HL-60/S4 (cell line): ENCODE measurements at regions not wholly inside any gene's neighbourhood (a gene's known extent, or its start where the extent isn't known, plus 50 kb on each side); places are given as distances from the start of the nearest gene placed in this dataset.

Experiments
- in situ Hi-C: fragments of 300-500 bp; cut with MboI; formaldehyde crosslinking; loops from 2 replicates; pipeline ENCODE4 v1.14.3; 2022; ENCODE audit warnings: low sequenced_read_pairs

DNA sequence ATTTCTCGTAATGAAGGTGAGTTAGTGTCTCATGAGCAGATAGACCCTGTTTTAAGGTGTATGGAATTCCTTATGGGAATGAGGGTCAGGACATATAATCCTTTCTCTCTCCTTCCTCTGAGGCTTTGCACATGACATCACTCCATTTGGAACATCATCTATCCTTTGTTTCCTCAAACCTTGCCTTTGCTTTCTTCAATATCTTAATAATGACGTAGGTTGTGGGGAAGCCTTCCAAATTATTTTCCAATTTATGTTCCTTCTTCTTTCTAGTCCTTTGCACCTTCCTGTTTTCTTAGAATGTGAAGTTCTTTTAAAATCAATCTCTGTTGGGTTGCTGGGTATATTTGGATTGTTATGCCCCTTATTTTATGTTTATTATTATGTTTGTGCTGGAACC is 502.9 kb upstream of the STXBP6 start:
- in situ Hi-C loops, result no loop called here

DNA sequence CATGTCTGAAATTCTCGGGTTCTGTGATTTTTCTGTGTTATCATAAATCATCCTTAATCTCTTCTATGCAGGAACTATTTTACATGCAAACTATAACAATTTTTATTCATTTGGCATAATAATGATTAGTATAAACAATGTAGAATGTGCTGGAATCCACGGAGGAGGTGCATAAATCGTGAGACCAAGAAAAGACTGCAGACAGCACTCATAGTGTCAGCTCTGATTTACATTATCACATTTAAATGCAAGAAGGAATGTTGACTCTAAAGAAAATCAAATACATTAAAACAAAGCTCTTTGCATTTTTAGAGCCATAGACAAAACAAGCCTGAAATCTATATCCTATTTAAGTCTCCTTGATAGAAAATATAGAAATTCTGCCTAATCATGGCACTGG is 501.7 kb upstream of the STXBP6 start:
- in situ Hi-C loops, result no loop called here

DNA sequence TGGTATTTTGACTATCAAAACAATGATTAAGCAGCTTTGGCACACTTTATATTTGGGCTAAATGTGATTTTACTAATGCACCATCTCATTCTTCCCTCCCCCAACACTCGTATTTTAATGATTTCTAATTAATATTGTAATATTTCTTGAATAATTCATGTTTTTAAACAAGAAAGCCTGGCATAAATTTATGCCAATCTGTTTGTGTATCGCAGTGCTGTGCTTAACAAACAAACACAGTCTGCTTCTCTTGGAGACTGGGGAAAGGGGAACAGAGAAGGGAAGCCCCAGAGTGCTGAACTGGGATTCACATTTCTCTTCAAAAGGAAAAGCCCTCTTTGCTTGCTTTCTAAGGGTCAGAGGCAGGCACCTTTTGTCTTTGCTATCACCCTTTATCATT is 496.9 kb upstream of the STXBP6 start:
- in situ Hi-C loops, result no loop called here

DNA sequence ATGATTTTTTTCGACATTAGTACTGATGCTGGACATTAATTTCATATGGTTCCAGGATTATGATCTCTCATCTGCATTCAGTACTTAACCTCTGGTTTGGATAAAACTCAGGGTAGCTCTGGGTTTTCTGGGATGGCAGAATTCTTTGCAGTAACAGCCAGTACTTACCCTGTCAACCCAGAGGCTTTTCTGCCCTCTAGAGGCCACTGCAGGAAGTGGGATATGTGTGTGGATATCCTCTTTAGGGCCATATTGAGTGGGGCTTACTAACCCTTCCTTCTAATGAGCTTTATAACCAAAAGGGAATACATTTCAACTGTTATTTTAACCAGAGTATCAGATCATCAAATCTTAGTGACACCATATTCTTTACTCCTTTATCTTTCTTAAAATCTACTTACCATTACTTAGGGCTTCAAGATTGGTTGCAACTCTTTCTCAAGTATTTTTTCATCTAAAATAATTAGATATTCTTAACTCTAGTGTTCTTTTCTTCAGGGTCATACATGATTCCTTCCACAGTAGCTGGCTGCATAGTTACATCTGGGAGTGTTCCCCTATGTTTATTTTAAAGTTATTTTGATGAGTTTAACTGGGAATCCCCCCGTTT is 488.0 kb upstream of the STXBP6 start:
- in situ Hi-C loops, result no loop called here

DNA sequence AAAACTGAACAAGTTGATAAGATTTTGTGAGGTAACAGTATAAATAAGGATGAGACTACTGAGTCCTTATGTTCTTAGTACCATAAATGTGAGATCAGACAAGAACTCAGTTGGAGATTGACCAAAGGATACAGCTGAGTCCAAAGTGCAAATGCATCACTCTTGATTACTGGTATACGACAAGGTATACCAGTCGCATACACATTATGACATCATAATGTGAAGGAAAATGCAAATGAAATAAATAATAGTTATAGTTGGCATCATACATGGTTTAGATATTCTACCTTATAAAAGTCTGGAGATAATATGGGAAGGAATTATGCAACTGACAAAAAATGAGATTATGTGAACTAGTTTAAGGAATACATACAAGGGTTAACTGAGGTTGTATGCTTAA is 476.3 kb upstream of the STXBP6 start:
- in situ Hi-C loops, result no loop called here

DNA sequence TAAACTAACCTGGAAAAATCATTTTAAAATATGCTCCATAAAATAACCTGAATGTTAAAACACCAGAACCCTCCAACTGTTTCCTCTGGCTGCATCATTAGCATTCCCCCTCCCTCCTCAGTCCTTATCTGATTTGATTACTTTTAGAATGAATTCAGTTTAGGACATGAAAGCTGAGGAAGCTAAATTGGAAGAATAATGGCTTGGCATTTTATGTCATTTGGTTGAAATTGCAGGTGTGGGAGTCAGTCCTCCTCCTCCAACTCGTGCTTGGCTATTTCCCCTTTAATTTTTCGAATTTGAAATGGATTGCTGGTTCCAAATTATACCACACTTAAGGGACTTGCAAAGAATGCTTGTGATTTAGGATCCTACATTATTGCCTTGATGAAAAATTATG is 473.0 kb upstream of the STXBP6 start:
- in situ Hi-C loops, result no loop called here

DNA sequence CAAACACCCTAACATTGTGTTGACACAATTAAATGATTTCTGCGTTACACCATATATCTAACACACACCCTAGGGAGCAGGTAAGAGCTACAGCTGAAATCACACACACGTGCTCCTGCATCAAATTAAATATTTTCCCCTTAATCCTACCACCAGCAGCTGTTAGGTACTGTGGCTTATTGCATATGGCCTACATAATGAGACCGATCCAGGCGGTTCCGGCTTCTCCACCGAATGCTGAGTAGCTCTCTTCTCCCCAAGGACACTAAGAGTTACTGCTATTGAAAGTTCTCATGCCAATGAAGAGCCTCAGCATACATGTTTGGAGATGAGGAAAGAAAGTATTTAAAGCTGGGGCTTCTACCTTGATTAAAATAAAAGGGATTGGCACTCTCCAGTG is 472.2 kb upstream of the STXBP6 start:
- in situ Hi-C loops, result no loop called here

DNA sequence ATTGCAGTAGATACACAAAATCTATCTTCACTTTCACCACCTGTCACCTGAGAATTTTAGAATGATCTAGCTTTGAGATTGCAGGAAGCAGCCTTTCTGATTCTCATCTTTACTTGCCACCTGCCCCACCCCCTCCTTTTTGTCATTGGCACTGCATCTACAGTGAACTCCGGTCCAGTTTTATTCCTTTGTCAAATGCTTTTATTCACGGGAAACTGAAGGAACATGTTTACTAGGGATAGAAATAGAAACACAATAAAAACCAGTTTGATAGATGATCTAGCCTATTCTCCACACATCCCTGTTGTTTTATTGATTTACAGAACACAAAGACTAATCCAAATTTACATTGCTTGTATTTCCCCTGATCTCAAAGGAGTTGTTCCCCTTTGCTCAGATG is 471.7 kb upstream of the STXBP6 start:
- in situ Hi-C loops, result no loop called here

DNA sequence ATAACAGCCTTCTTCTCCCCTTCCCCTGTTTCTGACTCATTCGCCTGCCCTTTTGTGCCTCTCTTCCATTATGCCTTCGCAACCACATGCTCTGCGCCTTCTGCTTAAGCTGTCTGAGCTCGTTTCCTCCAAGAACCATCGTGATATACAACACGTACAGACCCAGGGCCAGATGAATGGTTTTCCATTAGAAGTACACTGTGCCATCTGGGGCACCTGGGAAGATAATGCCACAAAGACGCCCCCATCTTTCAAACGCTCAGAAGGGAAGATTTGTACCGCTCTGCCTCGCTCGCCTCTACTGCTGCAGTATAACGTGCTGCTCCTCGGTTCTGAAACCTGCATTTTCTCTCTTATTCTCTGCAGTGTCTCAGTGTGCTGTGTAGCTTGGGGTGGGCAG is 470.9 kb upstream of the STXBP6 start:
- in situ Hi-C loops, result no loop called here

DNA sequence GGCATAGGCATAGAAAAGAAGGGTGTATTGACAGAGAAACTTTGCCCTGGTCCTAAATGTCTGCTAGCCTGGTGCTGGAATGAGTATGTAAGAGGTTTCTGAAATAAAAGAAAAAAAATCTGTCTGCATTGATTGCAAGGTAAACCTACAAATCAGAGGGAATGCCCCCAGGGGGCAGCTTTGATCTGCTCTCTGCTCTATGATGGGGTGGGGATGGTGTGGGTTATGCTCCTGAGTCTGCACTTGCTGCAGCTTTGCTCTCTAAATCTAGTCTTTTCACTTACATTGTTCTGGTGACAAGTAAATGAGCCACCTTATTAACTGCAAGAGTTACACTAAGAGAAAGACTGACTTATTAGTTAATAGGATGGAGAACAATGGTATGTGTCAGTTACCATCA is 468.4 kb upstream of the STXBP6 start:
- in situ Hi-C loops, result no loop called here

DNA sequence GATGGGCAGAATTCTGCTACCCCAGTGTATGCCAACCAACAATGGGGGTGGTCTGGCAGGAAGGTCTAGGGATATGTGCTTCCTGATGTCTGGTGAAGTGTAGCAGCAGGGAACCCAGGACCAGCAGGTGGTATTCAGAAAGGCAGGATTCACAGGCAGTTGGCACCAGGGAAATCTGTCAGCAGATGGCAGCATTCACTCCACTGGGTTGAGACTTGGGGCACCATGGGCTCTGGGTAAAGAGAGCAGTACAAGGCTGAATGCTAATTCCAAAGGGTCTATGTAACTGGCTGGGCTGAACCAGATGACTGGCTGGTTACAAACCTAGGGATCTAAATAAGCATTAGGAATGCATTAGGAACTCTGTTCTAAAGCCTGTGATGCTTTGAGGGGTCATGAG is 466.9 kb upstream of the STXBP6 start:
- in situ Hi-C loops, result no loop called here

DNA sequence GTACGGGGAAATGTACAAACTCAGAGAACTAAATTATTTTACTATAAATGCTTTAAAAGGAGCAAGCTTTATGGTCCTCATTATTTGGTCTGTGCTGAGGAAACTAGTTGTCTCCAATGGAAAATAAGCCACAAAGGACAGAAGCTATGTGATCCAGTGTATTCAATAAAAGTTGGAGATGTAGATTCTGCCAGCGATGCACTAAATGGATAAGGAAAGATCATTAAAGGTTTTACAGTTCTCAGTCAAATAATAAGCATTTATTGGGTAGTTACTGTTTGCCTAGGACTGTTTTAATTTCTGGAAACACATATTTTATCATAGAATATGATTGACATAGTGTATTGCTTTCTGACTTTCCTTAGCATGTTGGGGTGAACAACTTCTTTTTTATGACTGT is 458.9 kb upstream of the STXBP6 start:
- in situ Hi-C loops, result no loop called here

DNA sequence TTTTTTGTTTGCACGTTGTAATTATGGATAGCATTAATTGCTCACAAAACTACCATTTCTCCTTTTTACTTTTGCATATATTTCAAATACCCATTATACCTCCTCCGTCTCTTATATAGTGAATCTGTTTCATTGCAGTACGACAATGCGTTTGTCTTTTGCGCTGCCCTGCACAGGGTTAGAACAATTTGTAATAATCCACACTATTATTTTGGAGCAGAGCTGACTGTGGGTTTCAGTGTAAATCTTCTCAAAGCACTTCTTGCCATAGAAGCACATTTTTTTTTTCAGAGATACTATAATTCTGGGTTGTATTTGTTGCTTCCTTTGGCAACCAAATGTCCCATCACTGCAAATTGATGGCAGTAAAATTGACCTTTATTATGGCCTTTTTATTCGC is 451.8 kb upstream of the STXBP6 start:
- in situ Hi-C loops, result no loop called here

DNA sequence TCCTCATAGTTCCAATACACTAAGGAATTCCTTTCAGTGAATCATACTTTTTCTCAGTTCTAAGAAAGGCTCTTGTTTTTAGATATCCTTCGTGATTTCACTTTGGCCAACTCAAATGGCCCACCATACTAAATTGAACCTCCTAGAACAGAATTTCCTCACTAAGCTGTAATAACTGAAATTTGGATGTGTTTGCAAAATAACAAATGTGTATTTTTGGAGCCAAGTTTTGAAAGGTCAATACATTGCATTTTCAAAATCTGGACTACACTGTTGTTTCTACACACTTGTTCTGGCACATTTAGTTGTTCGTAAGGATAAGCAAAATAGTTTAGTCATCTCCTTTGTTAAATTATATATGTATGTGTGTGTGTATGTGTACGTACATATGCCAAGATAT is 439.0 kb upstream of the STXBP6 start:
- in situ Hi-C loops, result no loop called here

DNA sequence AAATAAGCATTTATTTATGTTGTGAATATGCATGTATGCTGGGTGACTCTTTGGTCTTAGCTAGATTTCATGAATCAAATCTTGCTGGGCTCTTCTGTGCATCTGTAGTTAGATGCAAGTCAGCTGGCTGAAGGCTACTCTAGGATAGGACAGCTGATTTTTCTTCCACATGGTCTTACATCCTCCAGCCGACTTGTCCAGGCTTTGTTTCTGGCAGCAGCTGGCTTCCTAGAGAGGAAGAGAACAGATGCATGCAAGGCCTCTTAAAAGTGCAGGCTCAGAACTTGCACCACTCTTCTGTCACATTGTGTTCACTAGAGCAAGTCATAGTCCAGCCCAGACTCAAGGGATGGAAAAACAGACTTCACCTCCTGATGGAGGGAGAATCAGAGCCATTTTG is 435.4 kb upstream of the STXBP6 start:
- in situ Hi-C loops, result no loop called here

DNA sequence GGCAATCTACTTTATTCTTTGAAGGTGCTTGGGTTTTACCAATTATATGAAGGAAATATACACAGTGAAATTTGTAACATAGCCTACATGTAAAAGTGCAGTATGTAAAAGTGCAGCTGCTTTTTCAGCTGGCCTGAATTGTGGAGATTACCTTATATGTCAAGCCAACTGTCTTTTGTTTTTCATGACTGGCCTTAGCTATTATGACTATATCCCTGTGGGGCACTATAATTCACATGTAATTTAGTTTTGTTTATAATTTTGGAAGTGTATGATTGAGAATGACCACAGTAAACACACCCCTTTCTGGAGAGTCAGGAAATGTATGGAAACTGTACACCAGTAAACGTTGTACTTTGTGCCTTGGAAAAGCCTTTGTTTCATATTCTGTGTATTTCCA is 435.0 kb upstream of the STXBP6 start:
- in situ Hi-C loops, result no loop called here

DNA sequence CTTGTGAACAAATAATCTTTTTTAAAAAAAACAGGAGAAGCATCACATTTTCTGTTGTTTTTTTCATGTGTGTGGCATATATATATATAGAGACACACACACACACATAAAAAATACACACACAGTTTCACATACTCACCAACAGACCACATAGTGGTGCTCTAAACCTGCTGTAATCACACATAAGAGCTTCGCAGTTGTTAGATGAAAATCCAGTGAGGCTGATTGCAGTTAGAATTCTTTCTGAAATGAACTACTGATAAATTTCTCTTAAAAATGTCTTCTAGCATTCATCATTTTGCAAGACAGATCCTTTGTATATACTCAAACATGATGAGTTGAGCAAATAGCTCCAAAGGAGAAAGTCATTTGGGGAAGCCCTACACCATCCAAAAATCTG is 434.3 kb upstream of the STXBP6 start:
- in situ Hi-C loops, result no loop called here

DNA sequence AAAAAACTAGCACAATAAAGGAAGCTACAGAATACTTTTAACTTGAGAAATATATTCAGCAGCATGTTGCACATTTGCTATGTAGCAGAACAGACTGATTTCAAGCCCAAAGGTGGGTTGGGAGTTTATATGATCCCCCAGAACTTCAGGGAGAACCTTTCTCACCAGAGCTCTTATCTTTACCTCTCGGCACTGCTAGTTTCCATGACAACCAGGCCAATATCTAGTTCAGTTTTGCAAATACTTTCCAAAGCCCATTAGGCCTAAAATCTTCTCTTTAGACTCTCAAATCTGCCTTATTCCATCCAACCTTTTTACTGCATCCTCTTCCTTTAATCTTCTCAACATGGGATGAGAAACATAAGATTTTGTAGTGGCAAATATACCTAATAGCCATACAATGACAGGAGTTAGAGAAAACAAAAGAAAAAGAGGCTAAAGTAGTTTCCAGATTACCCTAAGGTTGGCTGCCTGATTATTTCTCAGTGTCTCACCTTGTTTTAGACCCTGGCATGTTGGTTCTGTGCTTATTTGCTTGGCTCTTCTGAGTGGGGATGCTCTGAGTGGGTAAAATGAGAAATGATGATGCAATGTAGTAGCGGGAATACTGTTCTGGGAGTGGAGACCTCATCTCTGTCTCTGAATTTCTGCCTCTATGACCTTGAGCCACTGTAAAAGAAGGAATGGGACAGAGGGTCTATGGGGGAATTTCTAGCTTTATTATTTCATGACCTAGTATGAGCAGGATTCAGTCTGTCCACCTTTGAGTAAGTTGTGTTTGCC is 427.6 kb upstream of the STXBP6 start:
- in situ Hi-C loops, result no loop called here

DNA sequence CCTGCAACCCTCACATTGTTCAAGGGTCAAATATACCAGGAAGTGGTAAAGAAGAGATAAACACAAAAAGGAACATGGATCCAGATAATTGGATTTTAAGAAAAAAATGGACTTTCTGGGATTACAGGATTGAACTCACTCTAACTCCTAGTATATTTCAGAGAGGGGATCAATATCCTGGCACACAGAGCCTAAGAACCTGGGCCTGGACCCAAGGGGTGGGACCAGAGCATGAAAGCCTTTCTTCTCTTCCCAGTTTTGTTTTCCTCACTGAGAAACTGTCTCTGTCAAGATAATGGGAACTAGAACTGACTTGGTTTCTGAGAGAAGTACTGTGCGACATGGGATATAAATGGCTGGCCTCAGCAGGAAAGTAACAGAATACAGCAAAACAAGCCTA is 422.8 kb upstream of the STXBP6 start:
- in situ Hi-C loops, result no loop called here

DNA sequence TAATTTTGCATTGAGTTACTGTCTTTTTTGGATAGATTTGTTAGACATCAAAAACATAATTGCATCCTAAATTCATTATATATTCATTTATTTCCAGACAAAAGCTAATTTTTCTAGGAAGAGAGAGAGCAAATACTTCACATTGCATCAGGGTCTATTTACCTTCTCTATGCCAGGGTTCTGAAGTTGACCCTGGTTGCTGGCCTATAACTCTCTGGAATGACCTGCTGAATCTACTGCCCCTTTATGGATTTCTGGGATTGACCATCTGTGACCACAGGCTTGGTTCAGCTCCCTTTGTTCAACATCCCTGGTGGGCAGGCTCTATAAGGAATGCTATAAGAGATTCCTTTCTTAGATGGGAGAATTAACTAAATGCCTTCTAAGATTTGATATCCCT is 414.8 kb upstream of the STXBP6 start:
- in situ Hi-C loops, result no loop called here

DNA sequence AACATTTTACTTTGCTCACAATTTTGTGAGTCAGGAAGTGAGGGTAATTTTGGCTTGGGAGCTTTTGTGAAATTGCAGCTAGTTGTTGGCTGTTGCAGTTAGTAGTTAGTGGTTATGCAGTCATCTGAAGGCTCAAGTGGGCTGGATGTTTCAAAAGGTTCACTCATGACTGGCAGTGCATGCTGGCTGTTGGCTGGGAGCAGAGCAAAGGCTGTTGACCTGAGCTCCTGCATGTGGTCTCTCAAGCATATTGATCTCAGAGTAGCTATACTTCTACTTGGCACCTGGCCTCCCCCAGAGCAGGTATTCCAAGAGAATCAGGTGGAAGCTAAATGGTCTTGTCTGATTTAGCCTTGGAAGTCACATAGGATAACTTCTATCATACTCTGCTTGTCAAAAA is 414.1 kb upstream of the STXBP6 start:
- in situ Hi-C loops, result no loop called here

DNA sequence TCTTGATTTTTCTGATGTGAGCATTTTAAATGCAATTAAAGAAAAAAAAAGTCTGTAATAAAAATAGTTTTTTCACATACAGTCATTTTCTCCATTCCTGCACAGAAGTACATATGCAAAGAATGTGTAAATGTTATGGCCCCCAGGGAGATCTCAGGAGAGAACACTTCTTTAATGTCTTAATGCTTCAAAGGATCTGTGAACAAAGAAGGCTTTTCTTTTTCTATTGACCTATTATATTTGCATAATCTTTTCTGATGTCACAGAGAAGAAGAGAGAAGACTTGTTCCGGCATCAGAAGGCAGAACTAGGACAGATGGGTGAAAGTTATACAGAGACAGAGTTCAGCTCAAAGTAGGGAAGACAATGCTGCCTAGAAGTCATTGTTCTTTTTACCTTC is 413.5 kb upstream of the STXBP6 start:
- in situ Hi-C loops, result no loop called here

DNA sequence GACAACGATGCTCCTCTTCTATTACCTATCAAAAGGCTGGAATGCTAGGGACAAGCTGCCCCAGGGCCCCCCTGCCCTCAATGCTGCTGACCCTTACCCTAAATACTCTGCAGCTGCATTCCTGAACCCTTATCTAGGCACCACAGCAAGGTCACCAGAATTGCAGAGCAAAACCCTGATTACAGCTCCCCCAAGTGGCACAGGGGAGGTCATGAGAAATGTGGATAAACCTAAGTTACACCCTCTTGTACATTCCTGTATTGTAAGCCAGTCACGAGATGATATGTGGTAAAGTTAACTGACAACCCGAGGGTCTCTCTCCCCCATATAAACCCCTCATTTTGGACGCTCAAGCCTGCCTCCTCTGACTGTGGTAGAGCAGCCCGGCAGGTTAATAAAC is 411.8 kb upstream of the STXBP6 start:
- in situ Hi-C loops, result no loop called here
